Natural killer cell (primary cell): ENCODE measurements at regions not wholly inside any gene's neighbourhood (a gene's known extent, or its start where the extent isn't known, plus 50 kb on each side); places are given as distances from the start of the nearest gene placed in this dataset.

Source experiments
- ATAC-seq, 3 donors: fragments of 150-1000 bp in 2 of 3; fragments of 200-7000 bp in 1 of 3; cut with Tn5 transposase; 1 replicate in 1 of 3; 2 replicates in 2 of 3; pipeline ENCODE4 v1.10.0; 2021; ENCODE audit warnings: mild to moderate bottlenecking in 2 of 3, moderate library complexity in 2 of 3
- DNase-seq, 2 donors: peaks; one replicate each; pipeline versions ENCODE4 v3.0.0 to v3.0.0-alpha.2; 2013 to 2021; ENCODE audit warnings: mixed read lengths in 1 of 2
- H3K27ac ChIP-seq: one replicate; pipeline ENCODE4 v1.5.1; 2013; ENCODE audit warnings: mild to moderate bottlenecking, low read length
- H3K27me3 ChIP-seq: one replicate; pipeline ENCODE4 v1.6.1; 2013; ENCODE audit warnings: low read length; ENCODE audit not compliant: control insufficient read depth, insufficient read depth
- H3K36me3 ChIP-seq: one replicate; pipeline ENCODE4 v1.6.1; 2013; ENCODE audit warnings: low read length; ENCODE audit not compliant: control insufficient read depth, insufficient read depth
- H3K4me1 ChIP-seq: one replicate; pipeline ENCODE4 v1.6.1; 2013; ENCODE audit warnings: low read length; ENCODE audit not compliant: control insufficient read depth, insufficient read depth
- H3K4me3 ChIP-seq: one replicate; pipeline ENCODE4 v1.5.1; 2013; ENCODE audit warnings: low read length
- H3K9me3 ChIP-seq: one replicate; pipeline ENCODE4 v1.6.1; 2013; ENCODE audit warnings: low read length; ENCODE audit not compliant: control insufficient read depth, insufficient read depth
- H3K27ac Mint-ChIP-seq, 2 donors: one replicate each; pipeline ENCODE4 v1.8.0; 2022; ENCODE audit warnings: mild to moderate bottlenecking in 2 of 2, mixed read lengths in 2 of 2, moderate library complexity in 1 of 2
- H3K27me3 Mint-ChIP-seq, 2 donors: one replicate each; pipeline ENCODE4 v1.8.0; 2022; ENCODE audit warnings: low read depth in 2 of 2, mixed read lengths in 2 of 2
- H3K36me3 Mint-ChIP-seq: one replicate; pipeline ENCODE4 v1.8.0; 2022; ENCODE audit warnings: mixed read lengths
- H3K4me1 Mint-ChIP-seq, 2 donors: one replicate each; pipeline ENCODE4 v1.8.0; 2022; ENCODE audit warnings: mixed read lengths in 2 of 2
- H3K4me3 Mint-ChIP-seq: one replicate; pipeline ENCODE4 v1.8.0; 2022; ENCODE audit warnings: mild to moderate bottlenecking, moderate library complexity, mixed read lengths
- H3K9me3 Mint-ChIP-seq, 2 donors: one replicate each; pipeline ENCODE4 v1.8.0; 2022; ENCODE audit warnings: mixed read lengths in 2 of 2
- WGBS: methylation state at CpG from one replicate; pipeline ENCODE4 v1.1.7; 2013; ENCODE audit warnings: missing lambda C conversion rate; ENCODE audit not compliant: insufficient coverage; 5-methylcytosine and 5-hydroxymethylcytosine counted together
- intact Hi-C: fragments of 100-400 bp; cut with micrococcal nuclease; formaldehyde crosslinking; loops from one replicate; pipeline ENCODE4 v1.14.2; 2022
- TF ChIP-seq, protein P1 (sequence below): fragments of 200-600 bp; IDR thresholded peaks from one replicate; pipeline ENCODE4 v1.8.0; 2022; ENCODE audit warnings: antibody characterized with exemption

GRCh38 chr1:166221316-166221715 lies 54.5 kb upstream of the FAM78B start:
- no peaks in the 10 kb centered on the region for H3K9me3 ChIP-seq
- no peak overlapping the region for H3K27ac Mint-ChIP-seq
- intact Hi-C loops, result no loop called here
- no peak overlapping the region for H3K4me3 ChIP-seq
- H3K27me3 Mint-ChIP-seq, result no peaks in the 10 kb centered on the region
- TF ChIP-seq, protein P1, sequence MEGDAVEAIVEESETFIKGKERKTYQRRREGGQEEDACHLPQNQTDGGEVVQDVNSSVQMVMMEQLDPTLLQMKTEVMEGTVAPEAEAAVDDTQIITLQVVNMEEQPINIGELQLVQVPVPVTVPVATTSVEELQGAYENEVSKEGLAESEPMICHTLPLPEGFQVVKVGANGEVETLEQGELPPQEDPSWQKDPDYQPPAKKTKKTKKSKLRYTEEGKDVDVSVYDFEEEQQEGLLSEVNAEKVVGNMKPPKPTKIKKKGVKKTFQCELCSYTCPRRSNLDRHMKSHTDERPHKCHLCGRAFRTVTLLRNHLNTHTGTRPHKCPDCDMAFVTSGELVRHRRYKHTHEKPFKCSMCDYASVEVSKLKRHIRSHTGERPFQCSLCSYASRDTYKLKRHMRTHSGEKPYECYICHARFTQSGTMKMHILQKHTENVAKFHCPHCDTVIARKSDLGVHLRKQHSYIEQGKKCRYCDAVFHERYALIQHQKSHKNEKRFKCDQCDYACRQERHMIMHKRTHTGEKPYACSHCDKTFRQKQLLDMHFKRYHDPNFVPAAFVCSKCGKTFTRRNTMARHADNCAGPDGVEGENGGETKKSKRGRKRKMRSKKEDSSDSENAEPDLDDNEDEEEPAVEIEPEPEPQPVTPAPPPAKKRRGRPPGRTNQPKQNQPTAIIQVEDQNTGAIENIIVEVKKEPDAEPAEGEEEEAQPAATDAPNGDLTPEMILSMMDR, result no peak
- peaks cover 23 to 33% of the 10 kb centered on the region in 2 donors for H3K9me3 Mint-ChIP-seq
- no peaks in the 10 kb centered on the region for H3K4me1 ChIP-seq
- DNase-seq (no peak), ATAC-seq (no peak)
- no peak overlapping the region for H3K4me3 Mint-ChIP-seq
- WGBS, result 100% methylated on average over 1 of the region's 1 CpG
- H3K36me3 Mint-ChIP-seq, result peaks cover 30% of the 10 kb centered on the region
- H3K4me1 Mint-ChIP-seq, result no peaks in the 10 kb centered on the region
- H3K36me3 ChIP-seq, result no peaks in the 10 kb centered on the region
- no peak overlapping the region for H3K27ac ChIP-seq
- H3K27me3 ChIP-seq, result no peaks in the 10 kb centered on the region

DNA sequence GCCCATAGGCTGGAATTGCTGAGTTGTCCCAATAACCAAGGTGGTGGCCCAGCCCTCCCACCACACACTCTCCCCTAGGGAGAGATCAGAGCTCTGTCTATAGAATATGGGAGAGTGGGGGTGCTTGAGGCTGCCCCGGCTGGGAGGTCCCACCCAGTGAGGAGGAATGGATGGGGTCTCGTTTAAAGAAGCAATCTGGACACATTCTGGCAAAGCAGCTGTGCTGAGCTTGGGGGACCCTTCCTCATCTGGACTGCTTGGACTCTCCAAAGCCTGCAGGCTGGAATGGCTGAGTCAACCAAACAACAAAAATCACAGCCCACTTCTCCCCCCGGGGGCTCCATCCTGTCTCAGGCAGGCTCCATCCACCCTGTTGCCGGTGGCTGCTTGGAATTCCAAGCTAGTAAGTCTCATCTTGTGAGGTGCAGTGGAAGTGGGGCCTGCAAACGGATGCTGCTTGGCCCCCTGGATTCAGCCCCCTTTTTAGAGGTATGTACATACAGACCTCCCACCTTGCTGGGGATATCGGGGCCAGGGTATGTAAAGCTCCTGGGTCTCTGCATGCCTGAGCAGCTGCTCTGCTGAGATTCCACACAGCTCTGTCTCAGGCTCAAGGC lies 67.1 kb upstream of the FAM78B start:
- H3K27ac ChIP-seq, result no peak overlapping the region
- no peaks in the 10 kb centered on the region for H3K27me3 ChIP-seq
- TF ChIP-seq, protein P1, result no peak
- DNase-seq (no peak), ATAC-seq (no peak)
- H3K36me3 ChIP-seq, result no peaks in the 10 kb centered on the region
- H3K4me3 ChIP-seq, result no peak overlapping the region
- Mint-ChIP-seq H3K27ac (no peak overlapping the region), H3K4me1 (no peaks in the 10 kb centered on the region), H3K27me3 (no peaks in the 10 kb centered on the region), H3K4me3 (no peak overlapping the region), H3K9me3 (peaks cover 8 to 15% of the 10 kb centered on the region in 2 donors), H3K36me3 (no peaks in the 10 kb centered on the region)
- WGBS, result 75% methylated on average over 6 of the region's 6 CpGs
- H3K4me1 ChIP-seq, result no peaks in the 10 kb centered on the region
- intact Hi-C loops, result no loop called here
- peaks cover 6% of the 10 kb centered on the region for H3K9me3 ChIP-seq

DNA sequence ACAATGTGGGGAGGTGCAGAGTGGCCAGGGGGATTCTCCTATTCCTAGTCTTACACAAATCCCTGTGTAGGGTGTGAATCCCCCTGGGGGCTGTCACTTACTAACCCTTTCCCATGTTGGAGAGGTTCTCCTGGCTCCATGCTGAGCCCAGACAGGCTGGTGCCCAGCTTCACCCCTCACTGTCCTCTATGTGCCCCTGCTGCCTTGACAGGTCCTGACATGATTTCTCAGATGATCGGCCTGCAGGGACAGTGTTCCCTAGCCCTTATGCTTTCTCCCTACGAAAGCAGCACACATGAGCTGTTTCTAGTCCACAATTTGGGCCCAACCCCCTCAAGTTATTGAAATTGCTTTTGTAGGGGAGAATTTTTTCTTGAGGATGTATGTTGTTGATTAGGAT lies 68.9 kb upstream of the FAM78B start:
- Mint-ChIP-seq H3K4me1 (no peaks in the 10 kb centered on the region), H3K36me3 (no peaks in the 10 kb centered on the region), H3K9me3 (peaks cover 5 to 9% of the 10 kb centered on the region in 2 donors), H3K4me3 (no peak overlapping the region), H3K27ac (no peak overlapping the region), H3K27me3 (no peaks in the 10 kb centered on the region)
- no peak for DNase-seq
- TF ChIP-seq, protein P1, result no peak
- intact Hi-C loops, result no loop called here
- H3K27me3 ChIP-seq, result no peaks in the 10 kb centered on the region
- H3K27ac ChIP-seq, result no peak overlapping the region
- no peaks in the 10 kb centered on the region for H3K4me1 ChIP-seq
- WGBS, result 90% methylated on average over 2 of the region's 2 CpGs
- H3K4me3 ChIP-seq, result no peak overlapping the region
- H3K36me3 ChIP-seq, result no peaks in the 10 kb centered on the region
- peaks cover 6% of the 10 kb centered on the region for H3K9me3 ChIP-seq
- ATAC-seq, result no peak

GRCh38 chr1:166237675-166238074 lies 70.9 kb upstream of the FAM78B start:
- ATAC-seq, result no peak
- TF ChIP-seq, protein P1, result no peak
- intact Hi-C loops, result no loop called here
- Mint-ChIP-seq H3K36me3 (no peaks in the 10 kb centered on the region), H3K4me1 (no peaks in the 10 kb centered on the region), H3K27me3 (no peaks in the 10 kb centered on the region), H3K9me3 (peaks cover 4 to 6% of the 10 kb centered on the region in 2 donors), H3K4me3 (no peak overlapping the region), H3K27ac (no peak overlapping the region)
- Histone ChIP-seq H3K27ac (no peak overlapping the region), H3K4me3 (no peak overlapping the region), H3K27me3 (no peaks in the 10 kb centered on the region), H3K4me1 (no peaks in the 10 kb centered on the region), H3K9me3 (peaks cover 6% of the 10 kb centered on the region), H3K36me3 (no peaks in the 10 kb centered on the region)
- no CpG with 5 or more reads among the region's 1 CpG for WGBS
- DNase-seq, result no peak
